ENCODE measurements at regions not wholly inside any gene's neighbourhood (a gene's known extent, or its start where the extent isn't known, plus 50 kb on each side); places are given as distances from the start of the nearest gene placed in this dataset.
A peak's percentile ranks its signal among the peaks of the same experiment; 100 is the strongest.

DNA sequence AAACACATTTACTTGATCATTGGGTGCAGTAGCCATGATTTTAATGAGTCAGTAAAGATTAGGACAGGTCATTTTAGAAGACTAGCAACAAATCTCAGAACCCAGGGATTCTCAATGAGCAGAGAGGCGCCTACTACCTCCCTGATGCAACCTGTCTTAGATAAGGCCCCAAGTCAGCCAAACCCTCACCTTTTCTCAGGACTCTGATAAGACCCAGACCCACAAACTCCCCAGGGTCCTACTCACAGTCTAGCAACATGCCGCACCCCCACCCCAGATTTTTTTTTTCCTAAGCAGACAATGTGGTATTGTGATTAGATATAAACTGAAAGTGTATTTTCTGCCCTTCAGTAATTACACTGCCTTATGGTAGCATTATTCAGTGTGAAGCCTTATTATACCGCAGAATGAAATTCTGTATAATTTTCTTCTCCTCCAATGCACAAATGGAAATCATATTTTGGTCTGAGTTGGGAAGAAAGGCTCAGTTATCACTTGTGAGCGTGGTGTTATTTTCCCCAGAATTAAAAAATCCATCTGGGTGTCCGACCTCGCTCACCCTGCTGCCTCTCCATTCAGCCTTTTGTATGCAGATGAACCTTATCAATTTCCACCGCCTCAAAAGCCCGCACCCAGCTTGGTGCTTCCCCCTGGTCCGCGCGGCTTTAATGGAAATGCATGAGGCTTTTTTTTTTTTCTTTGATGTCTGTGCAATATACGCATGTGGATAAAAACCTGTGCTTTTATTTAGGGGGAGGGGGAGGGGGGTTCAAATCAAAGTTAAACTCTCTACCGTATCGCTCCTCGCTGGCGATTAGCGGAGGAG is 122.0 kb upstream of the SOX14 start:
- Histone ChIP-seq H3K9ac (ENCODE audit: insufficient read depth in 1 of 2, low read length in 2 of 2) (no peak overlapping the region), H3K36me3 (ENCODE audit: control insufficient read depth in 4 of 4, insufficient read depth in 4 of 4, low read length in 4 of 4) (no peaks in the 10 kb centered on the region), H3K4me3 (no peak overlapping the region), H3K27ac (ENCODE audit: low read depth in 1 of 2, low read length in 1 of 2) (no peak overlapping the region), H3K9me3 (ENCODE audit: control insufficient read depth in 4 of 4, insufficient read depth in 3 of 4, low read length in 3 of 4) (peaks cover 0 to 3% (median 0%) of the 10 kb centered on the region in 4 donors), H3K27me3 (ENCODE audit: control insufficient read depth in 3 of 3, insufficient read depth in 3 of 3, low read length in 2 of 3) (peaks cover 0 to 15% (median 4%) of the 10 kb centered on the region in 3 donors), H3K4me1 (ENCODE audit: control insufficient read depth in 5 of 5, insufficient read depth in 5 of 5, low read length in 5 of 5) (no peaks in the 10 kb centered on the region)
- WGBS, 2 donors: 23 to 32% methylated on average over 17 of the region's 17 CpGs
- ATAC-seq (ENCODE audit: insufficient read depth, low FRiP score) (no peak), DNase-seq (no peak)
- TF ChIP-seq, protein P1, sequence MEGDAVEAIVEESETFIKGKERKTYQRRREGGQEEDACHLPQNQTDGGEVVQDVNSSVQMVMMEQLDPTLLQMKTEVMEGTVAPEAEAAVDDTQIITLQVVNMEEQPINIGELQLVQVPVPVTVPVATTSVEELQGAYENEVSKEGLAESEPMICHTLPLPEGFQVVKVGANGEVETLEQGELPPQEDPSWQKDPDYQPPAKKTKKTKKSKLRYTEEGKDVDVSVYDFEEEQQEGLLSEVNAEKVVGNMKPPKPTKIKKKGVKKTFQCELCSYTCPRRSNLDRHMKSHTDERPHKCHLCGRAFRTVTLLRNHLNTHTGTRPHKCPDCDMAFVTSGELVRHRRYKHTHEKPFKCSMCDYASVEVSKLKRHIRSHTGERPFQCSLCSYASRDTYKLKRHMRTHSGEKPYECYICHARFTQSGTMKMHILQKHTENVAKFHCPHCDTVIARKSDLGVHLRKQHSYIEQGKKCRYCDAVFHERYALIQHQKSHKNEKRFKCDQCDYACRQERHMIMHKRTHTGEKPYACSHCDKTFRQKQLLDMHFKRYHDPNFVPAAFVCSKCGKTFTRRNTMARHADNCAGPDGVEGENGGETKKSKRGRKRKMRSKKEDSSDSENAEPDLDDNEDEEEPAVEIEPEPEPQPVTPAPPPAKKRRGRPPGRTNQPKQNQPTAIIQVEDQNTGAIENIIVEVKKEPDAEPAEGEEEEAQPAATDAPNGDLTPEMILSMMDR (IDR thresholded peaks at IDR 0.05; ENCODE audit: control extremely low read depth, extremely low read depth): no peak

DNA sequence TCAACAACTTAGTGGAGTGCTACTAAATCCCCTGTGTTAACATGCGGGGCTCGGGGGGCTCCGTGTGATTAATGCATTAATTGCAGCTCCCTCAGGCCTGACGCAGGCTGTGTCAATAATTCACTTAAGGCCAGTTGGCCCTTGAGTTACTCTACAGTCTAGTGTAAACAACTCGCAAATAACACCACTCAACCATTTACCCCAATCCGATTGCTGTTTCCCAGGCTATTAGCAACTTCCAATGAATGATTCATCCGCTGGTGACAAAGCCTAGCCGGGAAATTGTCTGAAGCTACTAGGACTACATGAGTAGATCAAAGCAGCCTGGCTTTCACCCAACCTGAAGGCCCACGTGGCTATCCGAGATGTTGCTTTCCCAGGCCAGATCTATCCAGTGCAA is 121.3 kb upstream of the SOX14 start:
- no peaks in the 10 kb centered on the region for H3K4me1 ChIP-seq (ENCODE audit: control insufficient read depth in 5 of 5, insufficient read depth in 5 of 5, low read length in 5 of 5)
- ATAC-seq (ENCODE audit: insufficient read depth, low FRiP score) (no peak), DNase-seq (peak in 1 of 3 donors; percentile 1)
- H3K9me3 ChIP-seq (ENCODE audit: control insufficient read depth in 4 of 4, insufficient read depth in 3 of 4, low read length in 3 of 4): peaks cover 0 to 3% (median 0%) of the 10 kb centered on the region in 4 donors
- TF ChIP-seq, protein P1 (IDR thresholded peaks at IDR 0.05; ENCODE audit: control extremely low read depth, extremely low read depth): no peak
- no peak overlapping the region for H3K27ac ChIP-seq (ENCODE audit: low read depth in 1 of 2, low read length in 1 of 2)
- no peaks in the 10 kb centered on the region for H3K36me3 ChIP-seq (ENCODE audit: control insufficient read depth in 4 of 4, insufficient read depth in 4 of 4, low read length in 4 of 4)
- H3K27me3 ChIP-seq (ENCODE audit: control insufficient read depth in 3 of 3, insufficient read depth in 3 of 3, low read length in 2 of 3): peaks cover 0 to 15% (median 4%) of the 10 kb centered on the region in 3 donors
- WGBS, 2 donors: 10 to 13% methylated on average over 10 of the region's 10 CpGs
- H3K4me3 ChIP-seq: no peak overlapping the region
- no peak overlapping the region for H3K9ac ChIP-seq (ENCODE audit: insufficient read depth in 1 of 2, low read length in 2 of 2)

DNA sequence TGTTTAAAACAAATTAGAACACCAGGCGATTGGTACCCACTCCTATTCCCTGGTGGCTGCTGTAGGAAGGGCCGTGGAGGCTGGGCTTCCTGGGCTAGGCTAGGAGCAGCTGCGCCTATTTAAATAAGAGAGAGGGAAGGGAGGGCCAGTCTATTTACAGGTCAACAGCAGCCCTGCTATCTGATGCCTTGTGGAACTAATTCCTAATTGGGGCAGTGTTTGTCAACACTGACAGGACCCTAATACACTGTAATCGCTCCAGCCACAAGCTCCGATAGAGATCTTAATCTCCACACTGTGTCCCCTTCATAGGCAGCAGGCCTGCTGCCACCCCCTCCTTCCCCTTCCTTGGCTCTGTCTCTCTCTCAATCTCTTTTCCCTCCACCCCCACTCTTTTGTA is 116.9 kb upstream of the SOX14 start:
- Histone ChIP-seq H3K36me3 (ENCODE audit: control insufficient read depth in 4 of 4, insufficient read depth in 4 of 4, low read length in 4 of 4) (no peaks in the 10 kb centered on the region), H3K9ac (ENCODE audit: insufficient read depth in 1 of 2, low read length in 2 of 2) (no peak overlapping the region), H3K9me3 (ENCODE audit: control insufficient read depth in 4 of 4, insufficient read depth in 3 of 4, low read length in 3 of 4) (peaks cover 0 to 3% (median 0%) of the 10 kb centered on the region in 4 donors), H3K27ac (ENCODE audit: low read depth in 1 of 2, low read length in 1 of 2) (no peak overlapping the region), H3K4me3 (no peak overlapping the region), H3K27me3 (ENCODE audit: control insufficient read depth in 3 of 3, insufficient read depth in 3 of 3, low read length in 2 of 3) (peaks cover 3 to 6% (median 4%) of the 10 kb centered on the region in 3 donors), H3K4me1 (ENCODE audit: control insufficient read depth in 5 of 5, insufficient read depth in 5 of 5, low read length in 5 of 5) (no peaks in the 10 kb centered on the region)
- TF ChIP-seq, protein P1 (IDR thresholded peaks at IDR 0.05; ENCODE audit: control extremely low read depth, extremely low read depth): no peak
- ATAC-seq (ENCODE audit: insufficient read depth, low FRiP score) (no peak), DNase-seq (no peak)
- WGBS, 2 donors: 24 to 35% methylated on average over 5 of the region's 5 CpGs

Data from lung (tissue), 11 donors.